Right lung (tissue), 2 donors: ENCODE measurements at regions not wholly inside any gene's neighbourhood (a gene's known extent, or its start where the extent isn't known, plus 50 kb on each side); places are given as distances from the start of the nearest gene placed in this dataset.
"Not testable (repeated sequence)": the region's sequence is repeated elsewhere in the genome, so short reads cannot be mapped to it uniquely, and the experiment has no call there.

Experiments used
- DNase-seq, 2 donors: peaks; one replicate each; pipeline ENCODE4 v3.0.0-alpha.2; 2013

GRCh38 chr4:154982187-154983047 is 201.3 kb downstream of the RBM46 start:
- DNase-seq = peak; percentile 19 to 23

- no peak for DNase-seq
Observed at GRCh38 chr4:154983714-154984113, 202.6 kb downstream of the RBM46 start.

- no peak for DNase-seq
Observed at GRCh38 chr4:154984148-154984547, 203.1 kb downstream of the RBM46 start.

- no peak for DNase-seq
Observed at GRCh38 chr4:154984616-154985015, 203.5 kb downstream of the RBM46 start.

- DNase-seq = no peak
Observed at GRCh38 chr4:154985673-154986072, 204.6 kb downstream of the RBM46 start.

- no peak for DNase-seq
Observed at GRCh38 chr4:154988511-154988910, 207.4 kb downstream of the RBM46 start.

GRCh38 chr4:154989511-154989910 is 208.4 kb downstream of the RBM46 start:
- DNase-seq = no peak

GRCh38 chr4:154997866-154998265 is 210.6 kb upstream of the NPY2R start:
- DNase-seq = not testable (repeated sequence)

- no peak for DNase-seq
Observed at GRCh38 chr4:154998284-154998683, 210.2 kb upstream of the NPY2R start.

- no peak for DNase-seq
Observed at GRCh38 chr4:154998773-154999172, 209.7 kb upstream of the NPY2R start.

- no peak for DNase-seq
Observed at GRCh38 chr4:154999950-155000578, 208.4 kb upstream of the NPY2R start.

GRCh38 chr4:155001251-155001650 is 207.2 kb upstream of the NPY2R start:
- no peak for DNase-seq

- DNase-seq = no peak
Observed at GRCh38 chr4:155005395-155006090, 202.9 kb upstream of the NPY2R start.

- DNase-seq = no peak
Observed at GRCh38 chr4:155007660-155008176, 200.7 kb upstream of the NPY2R start.

GRCh38 chr4:155008389-155008788 is 200.0 kb upstream of the NPY2R start:
- no peak for DNase-seq

- no peak for DNase-seq
Observed at GRCh38 chr4:155009288-155009687, 199.1 kb upstream of the NPY2R start.

- no peak for DNase-seq
Observed at GRCh38 chr4:155010376-155010775, 198.1 kb upstream of the NPY2R start.

GRCh38 chr4:155011163-155011780 is 197.2 kb upstream of the NPY2R start:
- no peak for DNase-seq

GRCh38 chr4:155012469-155012868 is 196.0 kb upstream of the NPY2R start:
- DNase-seq = no peak

- no peak for DNase-seq
Observed at GRCh38 chr4:155017426-155017825, 191.0 kb upstream of the NPY2R start.

GRCh38 chr4:155025762-155026457 is 182.5 kb upstream of the NPY2R start:
- DNase-seq = peak; percentile 4 to 5
